NCI-H2196 treated with DMSO at 0.1 percent for 48 hours (cell line): ENCODE measurements at regions not wholly inside any gene's neighbourhood (a gene's known extent, or its start where the extent isn't known, plus 50 kb on each side); places are given as distances from the start of the nearest gene placed in this dataset.
"Not testable (repeated sequence)": the region's sequence is repeated elsewhere in the genome, so short reads cannot be mapped to it uniquely, and the experiment has no call there.

Source experiments
- DNase-seq: peaks from one replicate; lab custom pipeline; 2025; ENCODE audit not compliant: unreplicated experiment; lab: John Stamatoyannopoulos, UW

- peak; percentile 28 for DNase-seq
Observed at GRCh38 chr14:56996721-56997399, 186.6 kb upstream of the OTX2 start.

GRCh38 chr14:56995010-56995409 lies 184.7 kb upstream of the OTX2 start:
- DNase-seq: no peak

- no peak for DNase-seq
Observed at GRCh38 chr14:56992332-56992820, 182.1 kb upstream of the OTX2 start.

- DNase-seq: not testable (repeated sequence)
Observed at GRCh38 chr14:56990991-56991627, 180.8 kb upstream of the OTX2 start.

GRCh38 chr14:56989359-56989758 lies 179.1 kb upstream of the OTX2 start:
- no peak for DNase-seq

- DNase-seq: no peak
Observed at GRCh38 chr14:56979936-56980335, 169.7 kb upstream of the OTX2 start.

- no peak for DNase-seq
Observed at GRCh38 chr14:56976211-56976610, 165.9 kb upstream of the OTX2 start.

GRCh38 chr14:56975521-56975920 lies 165.2 kb upstream of the OTX2 start:
- DNase-seq: no peak

- no peak for DNase-seq
Observed at GRCh38 chr14:56972948-56973347, 162.7 kb upstream of the OTX2 start.

- DNase-seq: no peak
Observed at GRCh38 chr14:56964895-56965294, 154.6 kb upstream of the OTX2 start.

- DNase-seq: no peak
Observed at GRCh38 chr14:56963381-56963780, 153.1 kb upstream of the OTX2 start.

GRCh38 chr14:56962444-56963080 lies 152.3 kb upstream of the OTX2 start:
- DNase-seq: no peak

GRCh38 chr14:56959869-56960268 lies 149.6 kb upstream of the OTX2 start:
- DNase-seq: no peak

- no peak for DNase-seq
Observed at GRCh38 chr14:56959121-56959520, 148.8 kb upstream of the OTX2 start.

GRCh38 chr14:56956182-56956581 lies 145.9 kb upstream of the OTX2 start:
- no peak for DNase-seq

- no peak for DNase-seq
Observed at GRCh38 chr14:56955745-56956144, 145.5 kb upstream of the OTX2 start.

- DNase-seq: peak; percentile 38
Observed at GRCh38 chr14:56953884-56954283, 143.6 kb upstream of the OTX2 start.

- no peak for DNase-seq
Observed at GRCh38 chr14:56952766-56953473, 142.6 kb upstream of the OTX2 start.

- DNase-seq: no peak
Observed at GRCh38 chr14:56949828-56950227, 139.5 kb upstream of the OTX2 start.

- no peak for DNase-seq
Observed at GRCh38 chr14:56945291-56945690, 135.0 kb upstream of the OTX2 start.

GRCh38 chr14:56944397-56944796 lies 134.1 kb upstream of the OTX2 start:
- no peak for DNase-seq

GRCh38 chr14:56933446-56933845 lies 123.2 kb upstream of the OTX2 start:
- DNase-seq: no peak
